SU-DHL-6 (cell line): ENCODE measurements at regions not wholly inside any gene's neighbourhood (a gene's known extent, or its start where the extent isn't known, plus 50 kb on each side); places are given as distances from the start of the nearest gene placed in this dataset.

ENCODE experiments used
- H2AFZ ChIP-seq: fragments of 200-600 bp; sonication (generic); 2 replicates; pipeline ENCODE4 v1.6.1; 2014; ENCODE audit warnings: low read depth, mild to moderate bottlenecking, moderate library complexity, mixed read lengths, antibody characterized with exemption, low read length; ENCODE audit not compliant: severe bottlenecking
- H3F3A ChIP-seq: fragments of 200-600 bp; shearing (Covaris generic); 2 replicates; pipeline ENCODE4 v1.6.0; 2016; ENCODE audit warnings: antibody characterized with exemption, mild to moderate bottlenecking; ENCODE audit not compliant: insufficient read depth
- H3K27ac ChIP-seq: fragments of 200-600 bp; sonication (generic); 2 replicates; pipeline ENCODE4 v1.5.1; 2016; ENCODE audit warnings: low read depth, mild to moderate bottlenecking, low read length, moderate library complexity, mixed read lengths
- H3K27me3 ChIP-seq: fragments of 200-600 bp; sonication (generic), shearing (Covaris generic); 2 replicates; pipeline ENCODE4 v1.6.0; 2014; ENCODE audit warnings: mild to moderate bottlenecking, low read length
- H3K36me3 ChIP-seq: fragments of 200-600 bp; sonication (generic); 2 replicates; pipeline ENCODE4 v1.6.1; 2014; ENCODE audit warnings: mild to moderate bottlenecking, low read length, mixed read lengths
- H3K4me2 ChIP-seq: fragments of 300-600, 200-600 bp; shearing (Covaris generic), sonication (generic); 2 replicates; pipeline ENCODE4 v1.6.0; 2014; ENCODE audit warnings: low read length, low read depth, mild to moderate bottlenecking; ENCODE audit not compliant: poor library complexity, severe bottlenecking
- H3K4me3 ChIP-seq: fragments of 200-600 bp; sonication (generic); 2 replicates; pipeline ENCODE4 v1.5.1; 2014; ENCODE audit warnings: antibody characterized with exemption, low read length, mild to moderate bottlenecking, mixed read lengths; ENCODE audit not compliant: insufficient read depth, poor library complexity, severe bottlenecking
- H3K79me2 ChIP-seq: fragments of 200-600 bp; sonication (generic); 2 replicates; pipeline ENCODE4 v1.6.1; 2014; ENCODE audit warnings: mild to moderate bottlenecking, low read length, moderate library complexity; ENCODE audit not compliant: insufficient read depth
- H3K9ac ChIP-seq: fragments of 200-600 bp; sonication (generic); 2 replicates; pipeline ENCODE4 v1.7.0; 2014; ENCODE audit warnings: mild to moderate bottlenecking, low read length
- H3K9me2 ChIP-seq: fragments of 200-600 bp; sonication (generic); replicated peaks from 2 replicates; pipeline ENCODE4 v1.6.1; 2014; ENCODE audit warnings: low read length; ENCODE audit not compliant: insufficient read depth
- H3K9me3 ChIP-seq: fragments of 200-600 bp; sonication (generic); 2 replicates; pipeline ENCODE4 v1.6.1; 2014; ENCODE audit warnings: low read length, mixed read lengths; ENCODE audit not compliant: insufficient read depth
- H4K20me1 ChIP-seq: fragments of 200-600 bp; sonication (generic); 2 replicates; pipeline ENCODE4 v1.6.1; 2014; ENCODE audit warnings: low read depth, mild to moderate bottlenecking, antibody characterized with exemption, low read length, moderate library complexity, mixed read lengths
- EZH2phosphoT487 ChIP-seq: fragments of 200-600 bp; sonication (generic), shearing (Covaris generic); conservative IDR thresholded peaks from 2 replicates; pipeline ENCODE4 v1.6.1; 2018; ENCODE audit warnings: mild to moderate bottlenecking, antibody characterized with exemption, low read length, moderate library complexity, mixed read lengths
- TF ChIP-seq, protein P1 (sequence below): fragments of 200-600 bp; sonication (generic); IDR thresholded peaks from one replicate; pipeline ENCODE4 v1.5.1; 2017; ENCODE audit warnings: antibody characterized with exemption, mild to moderate bottlenecking, low read length, moderate library complexity; ENCODE audit not compliant: insufficient read depth, poor library complexity, severe bottlenecking

DNA sequence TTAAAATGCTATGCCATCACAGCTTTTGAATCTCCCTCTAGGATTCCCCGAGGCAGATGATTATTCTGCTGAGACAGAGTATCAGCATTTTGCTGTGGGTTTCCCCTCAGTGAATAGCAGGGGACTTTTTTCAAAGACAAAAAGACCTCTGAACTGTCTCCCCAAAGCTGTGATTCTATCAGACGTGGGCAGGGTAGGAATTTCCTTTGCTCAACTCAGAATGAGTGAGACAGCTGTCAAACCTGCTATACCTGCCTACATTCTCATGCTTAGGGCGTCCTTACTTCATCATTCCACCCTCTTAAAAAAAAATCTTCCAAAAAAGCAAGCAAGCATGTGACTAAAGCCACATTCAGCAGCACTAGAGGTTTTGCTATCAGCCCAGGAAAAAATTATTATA, 147.6 kb upstream of the FAM83B start:
- 0 out of 2 replicates have a peak, but pooled peaks cover 2% of the 10 kb centered on the region for H3K27me3 ChIP-seq
- no peak overlapping the region for H3K9ac ChIP-seq
- no peaks in the 10 kb centered on the region for H3F3A ChIP-seq
- no peaks in the 10 kb centered on the region for H4K20me1 ChIP-seq
- no peak overlapping the region for H2AFZ ChIP-seq
- H3K27ac ChIP-seq, result no peak overlapping the region
- TF ChIP-seq, protein P1, sequence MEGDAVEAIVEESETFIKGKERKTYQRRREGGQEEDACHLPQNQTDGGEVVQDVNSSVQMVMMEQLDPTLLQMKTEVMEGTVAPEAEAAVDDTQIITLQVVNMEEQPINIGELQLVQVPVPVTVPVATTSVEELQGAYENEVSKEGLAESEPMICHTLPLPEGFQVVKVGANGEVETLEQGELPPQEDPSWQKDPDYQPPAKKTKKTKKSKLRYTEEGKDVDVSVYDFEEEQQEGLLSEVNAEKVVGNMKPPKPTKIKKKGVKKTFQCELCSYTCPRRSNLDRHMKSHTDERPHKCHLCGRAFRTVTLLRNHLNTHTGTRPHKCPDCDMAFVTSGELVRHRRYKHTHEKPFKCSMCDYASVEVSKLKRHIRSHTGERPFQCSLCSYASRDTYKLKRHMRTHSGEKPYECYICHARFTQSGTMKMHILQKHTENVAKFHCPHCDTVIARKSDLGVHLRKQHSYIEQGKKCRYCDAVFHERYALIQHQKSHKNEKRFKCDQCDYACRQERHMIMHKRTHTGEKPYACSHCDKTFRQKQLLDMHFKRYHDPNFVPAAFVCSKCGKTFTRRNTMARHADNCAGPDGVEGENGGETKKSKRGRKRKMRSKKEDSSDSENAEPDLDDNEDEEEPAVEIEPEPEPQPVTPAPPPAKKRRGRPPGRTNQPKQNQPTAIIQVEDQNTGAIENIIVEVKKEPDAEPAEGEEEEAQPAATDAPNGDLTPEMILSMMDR, result no peak
- no peak for TF ChIP-seq EZH2phosphoT487
- H3K36me3 ChIP-seq, result 0 out of 2 replicates have a peak, but pooled peaks cover 3% of the 10 kb centered on the region
- H3K9me3 ChIP-seq, result no peaks in the 10 kb centered on the region
- no peak overlapping the region for H3K4me3 ChIP-seq
- H3K4me2 ChIP-seq, result no peak overlapping the region
- H3K79me2 ChIP-seq, result no peaks in the 10 kb centered on the region
- H3K9me2 ChIP-seq, result no peaks in the 10 kb centered on the region

GRCh38 chr6:54700158-54700557, 146.4 kb upstream of the FAM83B start:
- no peaks in the 10 kb centered on the region; the same call in 1 of the 2 replicates for H4K20me1 ChIP-seq
- H3F3A ChIP-seq, result no peaks in the 10 kb centered on the region
- no peak overlapping the region for H3K4me3 ChIP-seq
- no peaks in the 10 kb centered on the region for H3K9me3 ChIP-seq
- no peak for TF ChIP-seq EZH2phosphoT487
- TF ChIP-seq, protein P1, result no peak
- 0 out of 2 replicates have a peak, but pooled peaks cover 3% of the 10 kb centered on the region for H3K36me3 ChIP-seq
- H3K79me2 ChIP-seq, result no peaks in the 10 kb centered on the region
- no peak overlapping the region for H2AFZ ChIP-seq
- no peak overlapping the region for H3K9ac ChIP-seq
- H3K9me2 ChIP-seq, result no peaks in the 10 kb centered on the region
- H3K4me2 ChIP-seq, result no peak overlapping the region
- H3K27ac ChIP-seq, result no peak overlapping the region
- 0 out of 2 replicates have a peak, but pooled peaks cover 2% of the 10 kb centered on the region for H3K27me3 ChIP-seq

- Histone ChIP-seq H3K9me3 (no peaks in the 10 kb centered on the region), H3K27ac (no peak overlapping the region), H3K4me3 (no peak overlapping the region), H3K4me2 (no peak overlapping the region), H4K20me1 (no peaks in the 10 kb centered on the region; the same call in 1 of the 2 replicates), H3K36me3 (no peaks in the 10 kb centered on the region), H3K27me3 (0 out of 2 replicates have a peak, but pooled peaks cover 2% of the 10 kb centered on the region), H3F3A (no peaks in the 10 kb centered on the region), H3K79me2 (no peaks in the 10 kb centered on the region), H3K9ac (no peak overlapping the region), H2AFZ (no peak overlapping the region), H3K9me2 (no peaks in the 10 kb centered on the region)
- TF ChIP-seq, protein P1, result no peak
- TF ChIP-seq EZH2phosphoT487, result no peak
Observed at GRCh38 chr6:54702772-54703171, 143.8 kb upstream of the FAM83B start.
